ENCODE measurements at regions not wholly inside any gene's neighbourhood (a gene's known extent, or its start where the extent isn't known, plus 50 kb on each side); places are given as distances from the start of the nearest gene placed in this dataset.

DNA sequence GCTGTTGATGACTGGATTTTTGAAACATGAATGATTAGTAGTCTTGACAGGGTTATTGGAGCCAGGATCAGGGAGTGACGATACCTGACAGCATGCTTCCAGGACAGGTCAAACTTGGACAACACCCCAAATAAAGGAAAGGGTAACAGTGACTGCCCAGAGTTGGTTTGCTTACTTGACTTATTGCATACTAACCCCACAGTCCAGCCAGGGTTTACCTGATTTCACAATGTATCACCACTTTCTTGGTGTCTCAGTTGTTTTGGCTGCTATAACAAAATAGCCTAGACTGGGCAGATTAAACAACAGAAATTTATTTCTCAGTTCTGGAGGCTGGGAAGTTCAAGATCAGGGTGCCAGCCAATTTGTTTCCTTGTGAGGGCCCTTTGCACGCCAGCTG, 301.0 kb upstream of the VLDLR start:
- H3K9me3 ChIP-seq (ENCODE audit: control insufficient read depth in 1 of 2, insufficient read depth in 1 of 2, low read length in 2 of 2) = peaks cover 0 to 3% of the 10 kb centered on the region in 2 experiments
- no peak for DNase-seq

GRCh38 chr9:2321523-2322148, 300.0 kb upstream of the VLDLR start:
- peaks cover 12% of the 10 kb centered on the region for H3K27me3 Mint-ChIP-seq
- intact Hi-C loops (cut with DNase I, micrococcal nuclease) = no loop called here
- ChIA-PET POLR2A (no interaction called here), CTCF (no interaction called here)
- H3K27ac ChIP-seq (ENCODE audit: low read depth in 1 of 2, low read length in 2 of 2) = no peak overlapping the region
- no peak overlapping the region for H3K4me3 ChIP-seq (ENCODE audit: low read length)
- H3K4me1 Mint-ChIP-seq (ENCODE audit: low read depth) = no peaks in the 10 kb centered on the region
- H3K27me3 ChIP-seq (ENCODE audit: control insufficient read depth in 1 of 2, insufficient read depth in 2 of 2, low read length in 2 of 2) = no peaks in the 10 kb centered on the region
- DNase-seq (no peak), ATAC-seq (ENCODE audit: poor library complexity) (no peak)
- no peaks in the 10 kb centered on the region for H3K36me3 ChIP-seq (ENCODE audit: insufficient read depth, low read length)
- no peak overlapping the region for H3K27ac Mint-ChIP-seq
- H3K36me3 Mint-ChIP-seq (ENCODE audit: low read depth) = no peaks in the 10 kb centered on the region
- no peaks in the 10 kb centered on the region for H3K4me1 ChIP-seq (ENCODE audit: insufficient read depth, low read length)
- peaks cover 0 to under 1% of the 10 kb centered on the region in 2 experiments for H3K9me3 ChIP-seq (ENCODE audit: control insufficient read depth in 1 of 2, insufficient read depth in 1 of 2, low read length in 2 of 2)
- peaks cover under 1% of the 10 kb centered on the region for H3K9me3 Mint-ChIP-seq
- TF ChIP-seq, protein P1, sequence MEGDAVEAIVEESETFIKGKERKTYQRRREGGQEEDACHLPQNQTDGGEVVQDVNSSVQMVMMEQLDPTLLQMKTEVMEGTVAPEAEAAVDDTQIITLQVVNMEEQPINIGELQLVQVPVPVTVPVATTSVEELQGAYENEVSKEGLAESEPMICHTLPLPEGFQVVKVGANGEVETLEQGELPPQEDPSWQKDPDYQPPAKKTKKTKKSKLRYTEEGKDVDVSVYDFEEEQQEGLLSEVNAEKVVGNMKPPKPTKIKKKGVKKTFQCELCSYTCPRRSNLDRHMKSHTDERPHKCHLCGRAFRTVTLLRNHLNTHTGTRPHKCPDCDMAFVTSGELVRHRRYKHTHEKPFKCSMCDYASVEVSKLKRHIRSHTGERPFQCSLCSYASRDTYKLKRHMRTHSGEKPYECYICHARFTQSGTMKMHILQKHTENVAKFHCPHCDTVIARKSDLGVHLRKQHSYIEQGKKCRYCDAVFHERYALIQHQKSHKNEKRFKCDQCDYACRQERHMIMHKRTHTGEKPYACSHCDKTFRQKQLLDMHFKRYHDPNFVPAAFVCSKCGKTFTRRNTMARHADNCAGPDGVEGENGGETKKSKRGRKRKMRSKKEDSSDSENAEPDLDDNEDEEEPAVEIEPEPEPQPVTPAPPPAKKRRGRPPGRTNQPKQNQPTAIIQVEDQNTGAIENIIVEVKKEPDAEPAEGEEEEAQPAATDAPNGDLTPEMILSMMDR (IDR thresholded peaks at IDR 0.05) = no peak
- no peak overlapping the region for H3K4me3 Mint-ChIP-seq

More for the DNA sequence above, 301.0 kb upstream of the VLDLR start:
- Histone ChIP-seq H3K27me3 (ENCODE audit: control insufficient read depth in 1 of 2, insufficient read depth in 2 of 2, low read length in 2 of 2) (no peaks in the 10 kb centered on the region), H3K27ac (ENCODE audit: low read depth in 1 of 2, low read length in 2 of 2) (no peak overlapping the region), H3K4me1 (ENCODE audit: insufficient read depth, low read length) (no peaks in the 10 kb centered on the region), H3K36me3 (ENCODE audit: insufficient read depth, low read length) (no peaks in the 10 kb centered on the region), H3K4me3 (ENCODE audit: low read length) (no peak overlapping the region)
- ChIA-PET CTCF (no interaction called here), POLR2A (no interaction called here)
- peaks cover 3% of the 10 kb centered on the region for H3K9me3 Mint-ChIP-seq
- TF ChIP-seq, protein P1 (IDR thresholded peaks at IDR 0.05) = no peak
- no peak for ATAC-seq (ENCODE audit: poor library complexity)
- H3K36me3 Mint-ChIP-seq (ENCODE audit: low read depth) = no peaks in the 10 kb centered on the region
- intact Hi-C loops (cut with DNase I, micrococcal nuclease) = no loop called here
- H3K27ac Mint-ChIP-seq = no peak overlapping the region
- peaks cover 12% of the 10 kb centered on the region for H3K27me3 Mint-ChIP-seq
- H3K4me3 Mint-ChIP-seq = no peak overlapping the region
- H3K4me1 Mint-ChIP-seq (ENCODE audit: low read depth) = no peaks in the 10 kb centered on the region

DNA sequence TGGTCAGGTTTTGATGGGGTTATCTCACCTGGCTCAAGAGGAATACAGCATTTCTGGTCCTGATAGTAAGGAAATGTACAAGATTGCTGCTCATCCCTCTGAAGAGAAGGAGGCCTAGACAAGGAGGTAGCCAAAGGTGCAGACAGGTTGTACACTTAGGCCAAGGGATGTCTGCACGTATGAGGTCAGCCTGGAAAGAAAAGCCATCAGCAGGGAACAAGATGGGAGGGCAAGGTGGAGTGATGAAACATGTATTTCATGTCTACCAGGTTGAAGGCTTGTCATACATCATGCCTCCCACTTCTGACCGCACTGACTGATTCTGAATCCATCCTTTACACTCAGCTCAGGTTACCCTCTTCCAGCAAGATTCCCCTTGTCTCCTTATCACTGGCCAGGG, 296.8 kb upstream of the VLDLR start:
- ATAC-seq (ENCODE audit: poor library complexity) (no peak), DNase-seq (no peak)
- H3K27ac ChIP-seq (ENCODE audit: low read depth in 1 of 2, low read length in 2 of 2) = no peak overlapping the region
- Mint-ChIP-seq H3K4me3 (no peak overlapping the region), H3K4me1 (ENCODE audit: low read depth) (no peaks in the 10 kb centered on the region), H3K9me3 (no peaks in the 10 kb centered on the region), H3K27me3 (peaks cover 6% of the 10 kb centered on the region), H3K27ac (no peak overlapping the region), H3K36me3 (ENCODE audit: low read depth) (no peaks in the 10 kb centered on the region)
- ChIA-PET POLR2A (no interaction called here), CTCF (no interaction called here)
- intact Hi-C loops (cut with DNase I, micrococcal nuclease) = no loop called here
- H3K4me1 ChIP-seq (ENCODE audit: insufficient read depth, low read length) = no peaks in the 10 kb centered on the region
- H3K27me3 ChIP-seq (ENCODE audit: control insufficient read depth in 1 of 2, insufficient read depth in 2 of 2, low read length in 2 of 2) = no peaks in the 10 kb centered on the region
- H3K36me3 ChIP-seq (ENCODE audit: insufficient read depth, low read length) = no peaks in the 10 kb centered on the region
- TF ChIP-seq, protein P1 (IDR thresholded peaks at IDR 0.05) = no peak
- no peak overlapping the region for H3K4me3 ChIP-seq (ENCODE audit: low read length)
- no peaks in the 10 kb centered on the region for H3K9me3 ChIP-seq (ENCODE audit: control insufficient read depth in 1 of 2, insufficient read depth in 1 of 2, low read length in 2 of 2)

Measured in CD4-positive, alpha-beta T cell (primary cell).